NCI-H345 treated with DMSO at 0.1 percent for 48 hours (cell line): ENCODE measurements at regions not wholly inside any gene's neighbourhood (a gene's known extent, or its start where the extent isn't known, plus 50 kb on each side); places are given as distances from the start of the nearest gene placed in this dataset.

Experiments
- DNase-seq: peaks from one replicate; lab custom pipeline; 2025; ENCODE audit not compliant: unreplicated experiment; lab: John Stamatoyannopoulos, UW

DNA sequence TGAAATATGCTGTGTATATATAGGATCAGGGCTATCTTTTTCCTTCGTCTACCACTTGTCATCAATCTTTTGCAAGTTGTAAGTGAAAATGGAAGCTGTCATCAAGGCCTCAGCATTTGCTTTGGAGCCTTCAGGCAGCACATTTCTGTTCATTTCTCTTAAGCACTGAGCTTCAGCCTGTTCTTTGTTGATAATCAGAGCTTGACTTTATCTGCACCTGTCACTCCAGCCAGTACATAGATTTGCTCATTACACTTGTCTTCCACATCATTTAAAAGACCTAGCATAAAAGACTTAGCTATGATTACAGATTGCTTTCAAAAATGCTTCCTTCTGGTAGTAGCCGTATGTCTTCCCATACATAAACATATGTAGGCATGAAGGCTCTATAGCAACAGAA lies 189.8 kb upstream of the GRIK2 start:
- DNase-seq, result no peak

DNA sequence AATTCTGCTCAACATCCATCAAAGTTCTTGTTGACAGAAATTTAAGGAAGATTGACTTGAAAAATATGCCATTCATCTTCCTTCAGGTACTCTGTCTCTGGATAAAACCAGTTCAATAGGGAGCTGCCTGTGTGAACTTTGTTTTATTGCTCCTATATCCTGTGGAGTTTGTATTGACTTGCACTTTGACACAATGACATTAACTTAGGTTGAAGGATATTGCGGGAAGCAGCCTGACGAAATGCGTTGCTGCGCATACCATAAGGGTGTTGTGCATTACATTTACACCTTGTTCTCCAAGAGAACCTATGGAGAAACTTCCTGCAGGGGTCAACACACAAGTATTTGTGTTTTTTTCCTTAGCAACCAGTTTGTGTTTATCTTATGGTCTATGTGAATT lies 185.4 kb upstream of the GRIK2 start:
- no peak for DNase-seq

DNA sequence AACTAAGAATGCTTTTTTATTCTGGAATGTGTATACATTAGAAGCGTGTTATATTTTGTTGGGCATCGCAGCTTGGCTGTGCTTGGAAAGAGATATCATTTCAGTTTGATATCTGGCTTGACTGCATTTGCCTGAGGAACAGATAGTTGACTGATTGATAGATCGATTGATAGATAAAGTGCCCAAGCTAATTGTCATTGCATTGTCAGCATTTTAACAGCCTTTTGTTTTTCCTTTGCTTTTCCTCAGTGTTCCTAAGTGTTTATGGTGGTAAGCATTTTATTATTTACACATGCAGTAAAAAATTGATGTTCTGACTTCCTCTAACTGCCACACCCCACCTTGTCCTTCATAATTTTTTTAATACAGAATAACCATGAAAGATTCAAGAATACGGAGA lies 180.9 kb upstream of the GRIK2 start:
- DNase-seq, result no peak

DNA sequence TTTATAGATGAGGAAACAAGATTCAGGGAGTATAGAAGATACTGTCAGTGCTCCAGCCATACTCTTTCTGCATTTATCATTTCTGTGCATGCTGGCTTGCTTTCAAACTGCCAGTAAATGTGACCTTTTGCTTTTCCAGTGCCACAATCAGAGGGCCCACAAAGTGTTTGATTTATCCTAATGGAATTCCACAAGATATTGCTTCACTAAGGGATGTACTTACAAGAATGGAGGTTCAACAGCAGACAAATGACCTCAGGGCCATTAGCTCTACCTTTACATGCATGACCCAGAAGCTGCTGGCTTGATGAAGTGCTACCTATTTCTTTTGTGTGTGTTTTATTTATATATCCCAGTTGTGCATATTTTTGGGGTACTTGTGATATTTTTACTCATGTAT lies 171.5 kb upstream of the GRIK2 start:
- no peak for DNase-seq

DNA sequence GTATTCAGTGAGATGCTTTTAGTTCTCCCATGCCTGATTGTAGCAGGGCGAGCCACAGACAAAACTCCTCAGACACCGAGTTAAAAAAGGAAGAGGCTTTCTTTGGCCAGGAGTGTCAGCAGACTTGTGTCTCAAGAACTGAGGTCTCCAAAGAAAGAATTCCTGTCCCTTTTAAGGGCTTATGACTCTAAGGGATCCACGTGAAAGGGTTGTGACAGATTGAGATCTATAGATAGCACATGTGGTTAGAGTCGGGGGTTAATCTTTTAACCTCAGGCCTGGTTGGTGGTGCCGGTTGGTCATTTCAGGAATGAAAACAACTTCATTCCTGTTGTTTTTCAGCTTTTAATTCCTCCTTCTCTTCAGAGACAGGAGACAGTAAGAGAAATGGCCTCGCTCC lies 168.8 kb upstream of the GRIK2 start:
- no peak for DNase-seq

DNA sequence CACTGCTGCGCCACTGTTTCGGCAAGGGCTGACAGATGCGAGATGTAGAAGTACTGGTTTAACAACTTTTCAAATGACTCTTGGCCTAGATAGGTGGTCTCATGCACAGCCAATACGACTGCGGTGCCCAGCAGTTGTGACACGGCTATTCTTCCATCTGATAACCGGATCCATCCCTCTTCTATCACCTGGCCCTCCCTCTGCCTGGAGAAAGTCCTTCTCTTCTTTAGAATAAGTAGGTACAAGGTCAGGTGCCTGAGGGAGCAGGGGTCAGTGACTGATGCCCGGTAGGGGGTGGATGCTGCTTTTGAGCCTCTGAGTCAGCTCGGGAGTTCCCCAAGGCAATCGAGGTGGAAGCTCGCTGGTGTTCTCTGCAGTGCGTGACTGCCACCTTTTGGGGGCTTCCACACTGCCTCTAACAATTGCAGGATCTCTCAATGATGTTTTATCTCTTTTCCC lies 166.8 kb upstream of the GRIK2 start:
- DNase-seq, result no peak

DNA sequence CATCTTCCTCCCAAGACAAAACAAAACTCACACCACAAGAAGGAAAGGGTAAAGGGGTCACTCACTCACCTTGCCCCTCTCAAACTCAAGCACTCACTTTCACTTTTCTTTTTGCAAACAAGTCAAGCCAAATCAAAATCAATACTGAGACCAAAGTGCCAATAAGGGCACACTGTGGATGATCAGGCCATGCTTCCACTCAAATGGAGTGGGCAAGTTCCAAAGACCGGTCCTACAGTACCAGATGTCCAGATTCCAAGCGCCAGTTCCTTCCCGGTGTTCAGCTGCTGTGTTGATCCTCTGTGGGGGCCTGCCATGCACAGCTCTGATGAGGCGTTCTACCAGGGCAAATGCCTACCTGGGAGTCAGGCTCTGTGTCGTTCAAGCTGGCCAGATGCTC lies 162.6 kb upstream of the GRIK2 start:
- no peak for DNase-seq

DNA sequence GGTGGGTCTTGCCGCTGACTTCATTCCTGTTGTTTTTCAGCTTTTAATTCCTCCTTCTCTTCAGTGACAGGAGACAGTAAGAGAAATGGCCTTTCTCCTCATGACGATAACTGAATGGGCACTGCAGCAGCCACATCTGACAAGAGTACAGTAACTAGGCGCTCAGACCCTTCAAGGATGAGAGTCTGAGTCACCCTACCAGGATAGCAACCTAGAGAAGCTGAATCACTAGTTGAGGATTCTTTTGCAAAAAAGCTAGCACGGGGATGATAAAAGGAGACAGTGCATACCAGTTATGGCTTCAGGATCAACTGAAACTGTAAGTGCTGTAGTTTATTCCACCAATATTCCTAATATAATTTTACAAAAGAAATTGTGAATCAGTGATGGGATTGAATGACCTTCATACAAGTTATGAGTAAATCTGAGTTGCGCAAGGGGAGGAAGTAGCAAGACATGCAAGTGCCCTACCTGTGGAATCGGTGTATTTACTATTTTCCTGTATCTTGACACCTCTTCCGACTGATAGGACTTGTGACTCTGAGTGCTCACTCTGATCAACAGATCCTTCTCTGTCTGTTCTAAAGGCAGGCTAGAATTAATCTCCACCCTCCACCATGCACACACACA lies 161.8 kb upstream of the GRIK2 start:
- no peak for DNase-seq

DNA sequence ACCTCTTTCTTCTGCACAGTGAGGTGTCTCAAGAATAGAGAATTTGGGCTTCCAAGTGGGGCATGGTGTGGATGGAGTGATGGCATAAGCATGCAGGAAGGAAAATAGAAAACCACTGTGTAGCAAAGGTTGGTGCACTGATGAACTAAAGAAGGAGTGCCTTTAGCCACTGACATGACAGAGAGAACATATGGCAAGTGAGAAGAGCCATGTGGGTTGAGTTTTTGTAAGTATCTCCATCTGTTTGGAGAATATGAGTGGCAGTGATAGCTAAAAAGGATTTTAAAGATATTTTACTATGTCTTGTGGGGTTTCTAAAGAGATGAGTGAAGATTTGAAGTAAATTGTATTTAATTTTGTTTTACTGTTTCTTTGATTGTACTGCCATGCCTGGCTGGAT lies 160.5 kb upstream of the GRIK2 start:
- DNase-seq, result no peak

DNA sequence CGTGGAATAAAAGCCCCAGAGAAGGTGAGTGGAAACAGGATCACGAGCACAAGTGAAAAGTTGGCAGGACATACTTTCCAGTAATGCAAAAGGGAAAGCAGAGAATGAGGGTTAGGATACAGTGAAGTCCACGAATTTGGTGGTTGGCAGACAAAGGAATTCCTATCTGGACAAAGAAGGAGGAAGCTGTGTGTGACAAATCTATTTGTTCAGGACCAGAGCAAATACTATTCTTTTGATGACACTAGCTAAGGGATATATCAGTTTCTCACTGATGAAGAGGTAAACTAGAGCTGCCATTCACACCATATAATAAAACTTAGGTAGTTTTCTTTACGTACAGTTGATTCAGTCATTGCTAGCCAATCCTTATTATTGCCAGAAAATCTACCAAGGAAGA lies 156.8 kb upstream of the GRIK2 start:
- no peak for DNase-seq

DNA sequence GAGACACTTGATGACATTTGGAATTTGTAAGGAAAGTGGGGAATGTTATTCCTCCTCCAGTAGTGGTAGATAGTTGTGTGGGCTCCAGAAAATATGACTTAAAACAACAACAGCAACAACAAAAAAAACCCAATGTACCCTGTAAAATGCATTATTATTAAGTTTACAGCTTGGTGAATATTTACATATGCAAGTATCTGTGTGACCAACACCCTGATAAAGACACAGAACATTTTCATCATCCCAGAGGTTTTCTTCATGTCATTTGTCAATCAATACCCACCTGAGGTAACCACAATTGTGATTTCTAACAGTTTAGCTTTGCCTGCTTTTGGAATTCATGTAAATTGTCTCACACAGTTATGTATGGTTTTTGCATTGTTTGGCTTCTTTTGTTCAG lies 152.1 kb upstream of the GRIK2 start:
- no peak for DNase-seq

DNA sequence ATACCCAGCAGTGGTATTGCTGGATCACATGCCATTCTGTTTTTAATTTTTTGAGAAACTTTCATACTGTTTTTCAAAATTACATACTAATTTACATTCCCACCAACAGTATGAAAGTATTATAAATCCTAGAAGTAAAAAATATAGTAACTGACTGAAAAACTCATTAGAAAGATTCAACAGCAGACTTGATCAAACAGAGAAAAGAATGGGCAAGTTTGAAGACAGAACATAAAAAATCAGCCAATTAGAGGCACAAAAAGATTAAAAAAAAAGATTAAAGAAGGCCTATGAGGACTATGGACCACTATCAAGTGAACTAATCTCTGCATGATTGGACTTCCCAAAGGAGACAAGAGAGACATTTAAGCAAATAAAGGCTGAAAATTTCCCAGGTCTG lies 144.0 kb upstream of the GRIK2 start:
- no peak for DNase-seq

DNA sequence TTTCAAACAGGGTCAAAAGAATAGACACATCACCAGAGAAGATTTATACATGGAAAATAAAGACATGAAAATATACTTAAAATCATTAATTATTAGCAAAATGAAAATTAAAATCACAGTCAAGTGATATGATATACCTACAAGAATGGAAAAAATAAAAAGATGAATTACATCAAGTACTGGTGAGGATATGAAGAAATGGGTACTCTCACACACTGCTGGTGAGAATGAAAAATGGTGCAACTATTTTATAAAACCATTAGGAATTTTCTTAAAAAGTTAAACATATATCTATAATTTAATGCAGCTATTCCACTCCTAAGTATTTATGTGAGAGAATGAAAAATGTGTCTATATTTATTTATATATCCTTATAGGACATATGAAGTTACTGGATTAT lies 136.3 kb upstream of the GRIK2 start:
- DNase-seq, result no peak

DNA sequence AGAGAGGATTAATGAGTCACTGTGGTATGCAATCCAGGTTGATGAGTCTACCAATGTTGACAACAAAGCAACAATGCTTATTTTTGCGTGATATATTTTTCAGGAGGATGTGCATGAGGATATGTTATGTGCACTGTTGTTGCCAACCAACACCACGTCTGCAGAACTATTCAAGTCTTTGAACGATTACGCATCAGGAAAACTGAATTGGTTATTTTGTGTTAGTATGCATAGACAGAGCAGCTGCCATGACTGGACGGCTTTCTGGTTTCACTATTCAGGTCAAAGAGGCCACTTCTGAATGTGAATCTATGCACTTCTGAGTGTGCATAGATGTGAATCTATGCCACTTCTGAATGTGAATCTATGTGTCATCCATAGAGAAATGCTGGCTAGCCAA lies 134.0 kb upstream of the GRIK2 start:
- DNase-seq, result no peak

DNA sequence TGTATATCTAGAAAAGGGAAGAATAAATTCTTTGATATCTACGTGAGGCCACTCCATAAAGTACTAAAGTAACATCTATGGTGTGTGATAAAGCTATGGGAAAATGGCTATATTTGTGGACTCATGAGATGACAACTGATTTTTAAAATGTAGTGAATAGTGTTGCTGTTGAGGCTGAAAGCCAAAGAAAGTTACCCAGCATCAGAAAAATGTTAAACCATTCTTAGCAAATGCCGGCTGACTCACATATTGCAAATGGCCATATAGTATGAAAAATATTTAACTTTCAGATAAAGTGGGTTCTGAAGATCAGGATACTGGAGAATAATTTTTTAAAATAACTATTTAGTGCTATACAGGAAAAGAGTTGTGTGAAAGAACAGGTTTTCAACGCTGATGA lies 129.9 kb upstream of the GRIK2 start:
- DNase-seq, result no peak

DNA sequence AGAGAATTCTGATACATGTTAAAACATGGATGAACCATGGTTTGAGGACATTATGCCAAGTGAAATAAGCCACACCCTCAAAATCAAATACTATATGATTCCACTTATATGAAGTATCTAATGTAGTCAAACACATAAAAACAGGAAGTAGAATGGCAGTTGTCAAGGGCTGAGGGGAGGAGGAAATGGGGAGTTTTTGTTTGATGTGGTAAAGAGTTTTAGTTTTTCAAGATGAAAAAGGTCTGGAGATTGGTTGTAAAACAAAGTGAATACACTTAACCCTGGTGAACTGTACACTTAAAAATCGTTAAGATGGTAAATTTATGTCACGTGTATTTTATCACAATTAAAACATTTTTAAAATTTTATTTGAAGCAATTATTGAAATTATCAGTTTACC lies 127.4 kb upstream of the GRIK2 start:
- DNase-seq, result no peak

DNA sequence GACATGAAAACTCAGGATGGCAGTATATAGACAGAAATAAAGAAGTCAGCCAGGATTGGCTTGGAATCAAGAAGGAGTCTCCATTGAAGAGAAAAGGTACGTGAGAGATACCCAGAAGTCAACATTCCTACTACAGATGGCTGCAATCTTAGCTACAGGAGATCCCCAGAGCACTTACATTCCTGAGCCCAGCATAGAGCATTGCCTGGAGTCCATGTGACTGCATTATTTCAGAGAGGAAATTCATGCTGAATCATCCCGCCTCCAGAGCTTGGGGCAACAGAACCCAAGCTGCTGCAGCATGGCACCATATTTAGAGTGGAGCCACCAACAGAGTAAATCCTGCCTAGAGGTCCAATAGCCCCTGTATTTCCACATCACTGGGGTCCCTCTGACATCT lies 125.0 kb upstream of the GRIK2 start:
- DNase-seq, result no peak

DNA sequence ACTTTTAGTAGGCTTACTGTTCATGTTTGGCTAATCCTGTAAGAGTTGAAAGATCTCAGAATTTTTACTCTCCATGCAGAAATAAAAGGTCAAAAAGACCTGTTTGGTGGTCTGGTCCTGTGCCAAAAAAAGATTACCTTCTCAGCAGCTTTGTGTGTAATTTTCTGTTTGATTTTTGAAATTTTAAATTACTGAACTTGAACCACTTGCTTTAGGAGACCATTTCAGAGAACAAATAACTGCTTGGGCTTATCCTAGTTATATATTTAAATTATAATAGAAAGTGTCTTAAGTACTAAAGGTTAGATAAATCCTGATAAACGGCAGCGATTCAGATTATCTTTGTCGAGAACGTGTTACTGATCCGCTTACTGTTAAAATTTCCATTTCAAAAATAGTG lies 118.3 kb upstream of the GRIK2 start:
- DNase-seq, result no peak

DNA sequence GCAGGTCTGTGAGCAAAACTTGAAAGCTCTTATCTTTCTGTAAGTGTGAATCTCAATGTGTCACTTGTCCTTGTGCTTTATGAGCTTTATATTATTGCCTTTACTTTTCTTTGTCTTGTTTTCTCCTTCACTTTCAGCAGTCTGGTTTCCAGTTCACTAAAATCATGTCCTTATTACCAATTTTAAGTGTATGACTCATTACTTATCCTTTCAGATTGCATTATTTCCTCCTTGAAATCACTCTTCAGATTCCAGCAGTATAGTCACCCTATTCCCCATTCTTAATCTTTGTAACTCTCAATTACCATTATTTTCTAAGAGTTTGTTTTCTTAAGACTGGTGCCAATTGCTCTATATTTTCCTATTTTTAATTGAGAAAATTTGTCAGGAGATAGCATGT lies 117.4 kb upstream of the GRIK2 start:
- DNase-seq, result no peak

DNA sequence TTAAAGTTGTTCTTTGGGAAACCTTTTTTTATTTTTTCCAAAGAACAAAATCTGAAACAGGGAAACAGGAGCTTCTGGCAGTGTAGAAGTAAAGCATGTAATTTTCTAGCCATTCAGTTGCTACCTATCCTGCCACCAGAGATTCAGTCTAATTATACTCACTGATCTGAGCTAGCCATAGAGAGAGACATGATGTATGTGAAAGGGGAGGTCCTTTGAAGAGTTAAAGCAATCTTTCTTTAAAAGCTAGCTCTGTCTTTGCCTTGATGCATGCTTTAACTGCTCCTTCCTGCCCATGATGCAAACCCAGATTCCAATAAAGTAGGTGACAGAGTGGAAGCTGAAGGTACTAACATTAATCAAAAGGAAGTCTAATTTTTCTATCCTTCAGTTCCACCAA lies 114.1 kb upstream of the GRIK2 start:
- DNase-seq, result no peak

DNA sequence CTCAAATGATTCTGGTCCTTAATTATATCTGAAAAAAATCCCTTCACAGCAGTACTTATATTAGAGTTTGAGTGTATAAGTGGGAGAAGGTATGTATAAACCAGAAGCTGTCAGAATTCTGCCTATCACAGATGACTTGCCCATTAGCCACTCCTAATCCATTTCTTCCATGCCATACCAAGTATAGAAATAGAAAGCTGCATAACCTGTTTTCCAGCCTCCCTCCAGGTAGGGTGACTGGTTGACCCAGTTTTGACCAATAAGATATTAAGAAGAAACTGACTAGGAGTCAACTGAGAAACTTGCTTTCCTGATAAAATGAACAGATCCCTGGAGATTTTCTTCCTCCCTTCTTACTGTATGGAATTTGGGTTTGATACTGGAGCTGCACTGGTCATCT lies 112.2 kb upstream of the GRIK2 start:
- DNase-seq, result no peak

DNA sequence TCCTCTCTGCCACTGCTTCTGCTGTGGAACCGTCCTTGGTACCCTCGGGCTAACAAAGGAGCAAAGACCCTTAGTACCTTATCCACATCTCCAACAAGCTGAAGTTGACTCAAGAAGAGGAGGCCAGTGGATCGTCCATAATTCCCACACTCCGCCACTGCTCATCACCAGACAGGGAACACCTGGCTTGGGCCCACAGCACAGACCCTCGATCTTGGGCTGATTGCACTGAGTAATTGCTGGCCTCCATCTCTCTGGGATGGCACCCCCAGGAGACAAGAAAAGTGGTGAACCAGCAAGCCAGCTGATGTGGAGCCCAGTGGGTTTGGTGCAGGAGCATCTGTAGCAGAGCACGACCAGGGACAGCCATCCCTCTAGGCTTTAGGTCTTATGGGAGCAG lies 109.4 kb upstream of the GRIK2 start:
- DNase-seq, result no peak

DNA sequence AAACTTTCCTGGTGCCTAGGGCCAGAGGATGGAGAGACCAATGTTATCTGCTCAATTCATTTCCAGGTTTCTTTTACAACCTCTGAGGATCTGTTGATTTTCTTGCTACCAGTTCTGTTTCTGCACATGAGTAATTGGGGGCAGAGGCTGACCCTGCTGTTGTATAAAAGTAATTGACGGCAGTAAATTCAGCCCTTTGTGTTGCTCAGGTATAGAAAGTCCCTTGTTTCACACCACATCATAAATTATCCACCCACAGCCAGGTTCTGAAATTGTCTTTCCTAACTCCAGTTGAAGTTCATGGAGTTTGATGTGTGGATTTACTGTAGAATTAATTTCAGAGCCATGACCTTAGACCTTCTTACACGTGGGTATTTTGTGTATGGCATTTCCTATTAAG lies 107.4 kb upstream of the GRIK2 start:
- DNase-seq, result no peak

DNA sequence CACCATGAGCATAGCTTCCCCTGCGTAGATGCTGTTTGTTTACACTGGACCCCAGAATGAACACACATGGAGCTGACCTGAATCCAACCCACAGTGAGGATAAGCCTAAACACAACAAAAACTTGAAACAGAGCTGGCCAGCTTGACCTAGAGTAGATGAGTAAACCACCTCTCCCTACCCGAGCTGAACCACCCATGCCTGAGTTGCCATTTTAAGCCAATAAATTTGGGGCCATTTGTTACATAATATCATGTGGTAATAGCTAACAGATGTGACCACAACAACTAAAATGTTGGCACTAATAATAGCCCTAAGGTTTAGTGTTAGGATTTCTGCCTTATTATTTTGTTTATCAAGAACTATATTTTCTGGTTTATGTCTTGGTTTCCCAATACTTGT lies 103.2 kb upstream of the GRIK2 start:
- no peak for DNase-seq
